CD14-positive monocyte (primary cell): ENCODE measurements at regions not wholly inside any gene's neighbourhood (a gene's known extent, or its start where the extent isn't known, plus 50 kb on each side); places are given as distances from the start of the nearest gene placed in this dataset.

Source experiments
- DNase-seq, 3 donors: peaks; one replicate each; pipeline ENCODE4 v3.0.0-alpha.2; 2011 to 2022
- H2AFZ ChIP-seq: 2 replicates; pipeline ENCODE4 v1.6.0; 2012; ENCODE audit warnings: mild to moderate bottlenecking, low read depth, low read length, inconsistent platforms; ENCODE audit not compliant: insufficient read depth, poor library complexity, severe bottlenecking
- H3K27ac ChIP-seq, 2 donors: 1 replicate in 1 of 2; 2 replicates in 1 of 2; pipeline ENCODE4 v1.5.1; 2012 to 2013; ENCODE audit warnings: low read length in 2 of 2, control low read depth in 1 of 2, inconsistent platforms in 1 of 2, low read depth in 1 of 2, mild to moderate bottlenecking in 1 of 2
- H3K27me3 ChIP-seq, 2 donors: one replicate each; pipeline versions ENCODE4 v1.6.0 to v1.6.1; 2011 to 2013; ENCODE audit warnings: low read length in 2 of 2; ENCODE audit not compliant: control insufficient read depth in 2 of 2, insufficient read depth in 2 of 2
- H3K36me3 ChIP-seq, 2 donors: replicated peaks in 1 of 2; 1 replicate in 1 of 2; 2 replicates in 1 of 2; pipeline versions ENCODE4 v1.5.1 to v1.6.1; 2012 to 2013; ENCODE audit warnings: low read length in 2 of 2, control low read depth in 1 of 2, inconsistent platforms in 1 of 2, mild to moderate bottlenecking in 1 of 2; ENCODE audit not compliant: insufficient read depth in 2 of 2, control insufficient read depth in 1 of 2
- H3K4me1 ChIP-seq, 2 donors: 1 replicate in 1 of 2; 2 replicates in 1 of 2; pipeline versions ENCODE4 v1.5.1 to v1.6.1; 2012 to 2013; ENCODE audit warnings: low read length in 2 of 2, control low read depth in 1 of 2, inconsistent platforms in 1 of 2, mild to moderate bottlenecking in 1 of 2, moderate library complexity in 1 of 2; ENCODE audit not compliant: insufficient read depth in 2 of 2, control insufficient read depth in 1 of 2
- H3K4me2 ChIP-seq: replicated peaks from 2 replicates; pipeline ENCODE3; 2012; ENCODE audit warnings: low read length, moderate library complexity, mild to moderate bottlenecking; ENCODE audit not compliant: poor library complexity, severe bottlenecking; ENCODE audit errors: extremely low read depth
- H3K4me3 ChIP-seq, 3 experiments: fragments of 200-600 bp in 1 of 3; sonication (generic) in 1 of 3; replicated peaks in 1 of 3; 1 replicate in 2 of 3; 2 replicates in 1 of 3; pipeline ENCODE4 v1.5.1; 2011 to 2013; ENCODE audit warnings: low read length in 3 of 3, mild to moderate bottlenecking in 3 of 3, control low read depth in 2 of 3, low read depth in 2 of 3, inconsistent platforms in 1 of 3, moderate library complexity in 1 of 3
- H3K79me2 ChIP-seq: 2 replicates; pipeline ENCODE4 v1.6.0; 2012; ENCODE audit warnings: mild to moderate bottlenecking, control low read depth, inconsistent platforms, low read length, moderate library complexity; ENCODE audit not compliant: insufficient read depth
- H3K9ac ChIP-seq: 2 replicates; pipeline ENCODE4 v1.6.0; 2017; ENCODE audit warnings: low read length, mild to moderate bottlenecking; ENCODE audit not compliant: insufficient read depth, poor library complexity, severe bottlenecking
- H3K9me3 ChIP-seq, 2 donors: replicated peaks in 1 of 2; 1 replicate in 1 of 2; 2 replicates in 1 of 2; pipeline versions ENCODE4 v1.5.1 to v1.6.1; 2012 to 2013; ENCODE audit warnings: low read length in 2 of 2, control low read depth in 1 of 2; ENCODE audit not compliant: control insufficient read depth in 1 of 2, insufficient read depth in 1 of 2
- H4K20me1 ChIP-seq: 2 replicates; pipeline ENCODE4 v1.6.0; 2012; ENCODE audit warnings: mild to moderate bottlenecking, low read length, control low read depth, moderate library complexity; ENCODE audit not compliant: insufficient read depth
- H3K27ac Mint-ChIP-seq, 7 donors: one replicate each; pipeline ENCODE4 v1.8.0; 2020; ENCODE audit warnings: mild to moderate bottlenecking in 7 of 7, mixed read lengths in 7 of 7, moderate library complexity in 6 of 7, inconsistent platforms in 2 of 7
- H3K27me3 Mint-ChIP-seq, 3 donors: one replicate each; pipeline ENCODE4 v1.8.0; 2021 to 2022; ENCODE audit warnings: low read depth in 3 of 3, mild to moderate bottlenecking in 3 of 3, mixed read lengths in 3 of 3, moderate library complexity in 3 of 3, inconsistent platforms in 1 of 3
- H3K36me3 Mint-ChIP-seq, 2 donors: one replicate each; pipeline ENCODE4 v1.8.0; 2020; ENCODE audit warnings: mixed read lengths in 2 of 2, inconsistent platforms in 1 of 2, mild to moderate bottlenecking in 1 of 2
- H3K4me1 Mint-ChIP-seq: one replicate; pipeline ENCODE4 v1.8.0; 2020; ENCODE audit warnings: mild to moderate bottlenecking, mixed read lengths
- H3K4me3 Mint-ChIP-seq, 2 donors: one replicate each; pipeline ENCODE4 v1.8.0; 2020; ENCODE audit warnings: mild to moderate bottlenecking in 2 of 2, mixed read lengths in 2 of 2, moderate library complexity in 1 of 2
- H3K9me3 Mint-ChIP-seq, 7 donors: one replicate each; pipeline ENCODE4 v1.8.0; 2020 to 2022; ENCODE audit warnings: mixed read lengths in 7 of 7, mild to moderate bottlenecking in 6 of 7, moderate library complexity in 6 of 7, inconsistent platforms in 2 of 7
- WGBS: methylation state at CpG from one replicate; pipeline ENCODE4 v1.1.5; 2013; ENCODE audit warnings: missing lambda C conversion rate; ENCODE audit not compliant: insufficient coverage; 5-methylcytosine and 5-hydroxymethylcytosine counted together
- intact Hi-C, 2 donors: fragments of 100-400 bp; cut with micrococcal nuclease; formaldehyde crosslinking; loops; one replicate each; pipeline versions ENCODE4 v1.15.0 to v1.15.1; 2023
- TF ChIP-seq, protein P1 (sequence below): fragments of 200-600 bp; IDR thresholded peaks from one replicate; pipeline ENCODE4 v1.8.0; 2022; ENCODE audit warnings: antibody characterized with exemption, mild to moderate bottlenecking

DNA sequence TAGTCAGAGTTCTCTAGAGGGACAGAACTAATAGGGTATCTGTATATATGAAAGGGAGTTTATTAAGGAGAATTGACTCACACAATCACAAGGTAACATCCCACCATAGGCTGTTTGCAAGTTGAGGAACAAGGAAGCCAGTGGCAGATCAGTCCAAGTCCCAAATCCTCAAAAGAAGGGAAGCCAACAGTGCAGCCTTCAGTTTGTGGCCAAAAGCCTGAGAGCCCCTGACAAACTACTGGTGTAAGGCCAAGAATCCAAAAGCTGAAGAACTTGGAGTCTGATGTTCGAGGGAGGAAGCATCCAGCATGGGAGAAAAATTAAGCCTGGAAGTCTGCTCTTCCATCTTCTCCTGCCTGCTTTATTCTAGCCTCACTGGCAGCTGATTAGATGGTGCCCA, 1107.2 kb upstream of the CELF2 start:
- Mint-ChIP-seq H3K9me3 (peaks cover 5 to 15% (median 10%) of the 10 kb centered on the region in 7 donors), H3K4me3 (no peak overlapping the region), H3K27me3 (no peaks in the 10 kb centered on the region), H3K4me1 (no peaks in the 10 kb centered on the region), H3K36me3 (no peaks in the 10 kb centered on the region), H3K27ac (no peak overlapping the region)
- Histone ChIP-seq H3K36me3 (no peaks in the 10 kb centered on the region), H3K9ac (no peak overlapping the region), H3K9me3 (peaks cover 6 to 9% of the 10 kb centered on the region in 2 donors), H3K27me3 (no peaks in the 10 kb centered on the region), H3K4me3 (no peak overlapping the region), H4K20me1 (no peaks in the 10 kb centered on the region), H3K4me1 (no peaks in the 10 kb centered on the region), H2AFZ (no peak overlapping the region), H3K79me2 (no peaks in the 10 kb centered on the region), H3K4me2 (no peak overlapping the region), H3K27ac (no peak overlapping the region)
- no peak for DNase-seq
- intact Hi-C loops, result no loop called here
- TF ChIP-seq, protein P1, sequence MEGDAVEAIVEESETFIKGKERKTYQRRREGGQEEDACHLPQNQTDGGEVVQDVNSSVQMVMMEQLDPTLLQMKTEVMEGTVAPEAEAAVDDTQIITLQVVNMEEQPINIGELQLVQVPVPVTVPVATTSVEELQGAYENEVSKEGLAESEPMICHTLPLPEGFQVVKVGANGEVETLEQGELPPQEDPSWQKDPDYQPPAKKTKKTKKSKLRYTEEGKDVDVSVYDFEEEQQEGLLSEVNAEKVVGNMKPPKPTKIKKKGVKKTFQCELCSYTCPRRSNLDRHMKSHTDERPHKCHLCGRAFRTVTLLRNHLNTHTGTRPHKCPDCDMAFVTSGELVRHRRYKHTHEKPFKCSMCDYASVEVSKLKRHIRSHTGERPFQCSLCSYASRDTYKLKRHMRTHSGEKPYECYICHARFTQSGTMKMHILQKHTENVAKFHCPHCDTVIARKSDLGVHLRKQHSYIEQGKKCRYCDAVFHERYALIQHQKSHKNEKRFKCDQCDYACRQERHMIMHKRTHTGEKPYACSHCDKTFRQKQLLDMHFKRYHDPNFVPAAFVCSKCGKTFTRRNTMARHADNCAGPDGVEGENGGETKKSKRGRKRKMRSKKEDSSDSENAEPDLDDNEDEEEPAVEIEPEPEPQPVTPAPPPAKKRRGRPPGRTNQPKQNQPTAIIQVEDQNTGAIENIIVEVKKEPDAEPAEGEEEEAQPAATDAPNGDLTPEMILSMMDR, result no peak
- WGBS, result no CpG with 5 or more reads among the region's 1 CpG

DNA sequence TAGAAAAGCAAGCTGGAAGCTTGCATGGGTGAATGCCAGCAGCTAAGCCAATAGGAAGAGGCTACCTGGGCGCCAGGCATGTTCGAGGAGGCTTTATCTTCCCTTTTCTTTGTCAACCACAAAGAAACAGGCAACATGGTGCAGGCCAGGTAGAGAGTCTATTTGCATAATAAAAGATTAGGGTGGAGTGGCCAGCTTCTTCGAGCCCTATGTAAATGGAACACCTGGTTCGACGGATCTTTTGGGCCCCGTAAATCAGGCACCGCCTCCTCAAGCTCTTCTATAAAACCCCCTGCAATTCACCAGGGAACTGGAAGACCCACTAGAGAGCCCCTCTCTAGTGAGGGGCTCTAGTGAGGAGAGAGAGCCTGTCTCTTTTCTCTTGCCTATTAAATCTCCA, 1106.2 kb upstream of the CELF2 start:
- Mint-ChIP-seq H3K4me3 (no peak overlapping the region), H3K36me3 (no peaks in the 10 kb centered on the region), H3K27ac (no peak overlapping the region), H3K9me3 (peaks cover 7 to 15% (median 10%) of the 10 kb centered on the region in 7 donors), H3K4me1 (no peaks in the 10 kb centered on the region), H3K27me3 (no peaks in the 10 kb centered on the region)
- Histone ChIP-seq H3K27ac (no peak overlapping the region), H2AFZ (no peak overlapping the region), H3K79me2 (no peaks in the 10 kb centered on the region), H4K20me1 (no peaks in the 10 kb centered on the region), H3K9ac (no peak overlapping the region), H3K27me3 (no peaks in the 10 kb centered on the region), H3K9me3 (peaks cover 6 to 9% of the 10 kb centered on the region in 2 donors), H3K4me2 (no peak overlapping the region), H3K36me3 (no peaks in the 10 kb centered on the region), H3K4me1 (no peaks in the 10 kb centered on the region), H3K4me3 (no peak overlapping the region)
- no peak for DNase-seq
- WGBS, result no CpG with 5 or more reads among the region's 7 CpGs
- TF ChIP-seq, protein P1, result no peak
- intact Hi-C loops, result no loop called here
